Chondrocyte (in vitro differentiated cells): ENCODE measurements at regions not wholly inside any gene's neighbourhood (a gene's known extent, or its start where the extent isn't known, plus 50 kb on each side); places are given as distances from the start of the nearest gene placed in this dataset.
A peak's percentile ranks its signal among the peaks of the same experiment; 100 is the strongest.

Experiments
- DNase-seq: peaks from one replicate; pipeline ENCODE4 v3.0.0; 2021; ENCODE audit warnings: mixed read lengths, low spot score
- H3K27ac Mint-ChIP-seq: one replicate; pipeline ENCODE4 v1.8.0; 2021; ENCODE audit warnings: mild to moderate bottlenecking, moderate library complexity, mixed read lengths; ENCODE audit not compliant: unreplicated experiment
- H3K27me3 Mint-ChIP-seq: 2 replicates; pipeline ENCODE4 v1.8.0; 2021; ENCODE audit warnings: low read depth, mixed read lengths
- H3K36me3 Mint-ChIP-seq: 2 replicates; pipeline ENCODE4 v1.8.0; 2021; ENCODE audit warnings: low read depth, mixed read lengths
- H3K4me1 Mint-ChIP-seq: 2 replicates; pipeline ENCODE4 v1.8.0; 2021; ENCODE audit warnings: low read depth, mild to moderate bottlenecking, mixed read lengths
- H3K4me3 Mint-ChIP-seq: one replicate; pipeline ENCODE4 v1.8.0; 2021; ENCODE audit warnings: mild to moderate bottlenecking, moderate library complexity, mixed read lengths; ENCODE audit not compliant: unreplicated experiment
- H3K9me3 Mint-ChIP-seq: 2 replicates; pipeline ENCODE4 v1.8.0; 2021; ENCODE audit warnings: low read depth, mixed read lengths
- TF ChIP-seq, protein P1 (sequence below): fragments of 200-600 bp; sonication (generic); IDR thresholded peaks from 2 replicates; pipeline ENCODE4 v1.5.0; 2021; ENCODE audit warnings: antibody characterized with exemption, mild to moderate bottlenecking, moderate library complexity

DNA sequence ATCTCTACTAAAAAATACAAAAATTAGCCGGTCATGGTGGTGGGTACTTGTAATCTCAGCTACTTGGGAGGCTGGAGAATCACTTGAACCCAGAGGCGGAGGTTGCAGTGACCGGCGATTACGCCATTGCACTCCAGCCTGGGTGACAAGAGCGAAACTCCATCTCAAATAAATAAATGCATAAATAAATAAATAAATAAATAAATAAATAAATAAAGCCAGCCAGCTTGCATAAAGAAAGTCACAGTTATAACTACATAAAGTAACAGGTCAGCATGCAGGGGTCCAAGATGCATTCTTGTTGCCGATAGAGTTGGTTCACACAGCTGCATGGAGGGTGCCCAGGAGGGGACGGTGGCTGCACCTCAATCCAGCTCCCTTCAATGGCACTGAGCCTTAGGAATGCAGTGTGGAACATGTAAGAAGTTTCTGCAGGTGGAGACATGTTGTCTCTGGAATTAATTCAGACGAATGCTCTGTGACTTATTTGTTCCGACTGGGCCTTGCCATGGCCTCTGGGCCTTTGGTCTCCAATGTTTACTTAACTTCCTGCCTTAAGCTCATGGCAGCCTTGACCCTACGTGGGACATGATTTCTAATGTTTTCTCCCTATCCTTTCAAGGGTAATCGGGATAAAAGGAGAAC lies 159.6 kb upstream of the PRKCQ start:
- Mint-ChIP-seq H3K9me3 (no peaks in the 10 kb centered on the region), H3K36me3 (no peaks in the 10 kb centered on the region), H3K4me1 (peaks cover 20% of the 10 kb centered on the region), H3K27me3 (no peaks in the 10 kb centered on the region), H3K4me3 (no peak overlapping the region), H3K27ac (no peak overlapping the region)
- TF ChIP-seq, protein P1, sequence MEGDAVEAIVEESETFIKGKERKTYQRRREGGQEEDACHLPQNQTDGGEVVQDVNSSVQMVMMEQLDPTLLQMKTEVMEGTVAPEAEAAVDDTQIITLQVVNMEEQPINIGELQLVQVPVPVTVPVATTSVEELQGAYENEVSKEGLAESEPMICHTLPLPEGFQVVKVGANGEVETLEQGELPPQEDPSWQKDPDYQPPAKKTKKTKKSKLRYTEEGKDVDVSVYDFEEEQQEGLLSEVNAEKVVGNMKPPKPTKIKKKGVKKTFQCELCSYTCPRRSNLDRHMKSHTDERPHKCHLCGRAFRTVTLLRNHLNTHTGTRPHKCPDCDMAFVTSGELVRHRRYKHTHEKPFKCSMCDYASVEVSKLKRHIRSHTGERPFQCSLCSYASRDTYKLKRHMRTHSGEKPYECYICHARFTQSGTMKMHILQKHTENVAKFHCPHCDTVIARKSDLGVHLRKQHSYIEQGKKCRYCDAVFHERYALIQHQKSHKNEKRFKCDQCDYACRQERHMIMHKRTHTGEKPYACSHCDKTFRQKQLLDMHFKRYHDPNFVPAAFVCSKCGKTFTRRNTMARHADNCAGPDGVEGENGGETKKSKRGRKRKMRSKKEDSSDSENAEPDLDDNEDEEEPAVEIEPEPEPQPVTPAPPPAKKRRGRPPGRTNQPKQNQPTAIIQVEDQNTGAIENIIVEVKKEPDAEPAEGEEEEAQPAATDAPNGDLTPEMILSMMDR = no peak
- DNase-seq = no peak

DNA sequence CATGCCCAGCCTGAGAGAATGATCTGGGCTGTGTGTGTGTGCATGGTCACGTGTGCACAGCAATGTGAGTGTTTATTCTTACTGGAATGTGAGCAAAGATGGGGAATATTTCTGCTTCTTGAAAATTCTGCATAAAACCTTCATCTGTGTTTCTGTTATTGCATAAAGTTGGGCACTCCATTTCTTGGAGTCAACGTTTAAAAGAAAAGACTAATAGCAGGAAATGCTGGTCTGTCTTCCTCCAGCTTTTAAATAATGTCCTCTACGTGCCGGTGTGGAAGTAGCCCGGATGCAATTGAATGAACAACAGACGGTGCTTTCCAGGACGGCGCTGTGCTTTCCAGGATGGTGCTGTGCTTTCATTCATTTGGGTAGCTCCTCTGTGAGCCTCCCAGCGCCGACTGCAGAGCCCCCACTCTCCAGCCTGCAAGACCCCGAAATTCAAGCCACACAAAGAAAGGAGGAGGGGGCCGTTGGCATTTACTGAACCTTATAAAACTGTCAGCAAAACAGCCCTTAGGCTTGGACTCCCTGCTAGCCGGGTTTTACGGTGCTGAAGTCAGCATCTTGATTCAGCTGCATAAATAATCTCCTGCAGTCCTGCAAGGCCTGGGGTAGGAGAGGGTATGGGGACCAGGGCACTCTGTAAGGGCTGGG lies 158.2 kb upstream of the PRKCQ start:
- DNase-seq = no peak

DNA sequence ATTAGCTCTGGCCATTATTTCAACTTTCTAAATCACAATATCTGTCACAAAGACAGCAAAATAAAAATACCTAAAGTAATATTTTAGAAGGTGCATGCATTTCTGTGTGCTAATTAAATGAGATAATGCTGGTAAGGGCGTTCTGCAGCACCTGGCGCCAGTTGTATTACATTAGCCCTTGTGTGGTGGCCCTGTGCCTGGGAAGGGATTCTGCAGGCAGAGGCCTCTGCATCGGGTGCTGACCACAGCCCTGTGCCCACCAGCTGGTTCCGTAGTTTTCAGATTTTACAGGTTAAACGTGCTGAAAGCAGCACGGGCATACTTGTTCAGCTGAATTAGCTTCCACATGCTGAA lies 157.7 kb upstream of the PRKCQ start:
- Mint-ChIP-seq H3K9me3 (no peaks in the 10 kb centered on the region), H3K4me3 (no peak overlapping the region), H3K27me3 (peaks cover 13% of the 10 kb centered on the region), H3K27ac (no peak overlapping the region), H3K36me3 (no peaks in the 10 kb centered on the region), H3K4me1 (peaks cover 20% of the 10 kb centered on the region)
- no peak for DNase-seq
- TF ChIP-seq, protein P1 = no peak

More for the DNA sequence above, 158.2 kb upstream of the PRKCQ start:
- Mint-ChIP-seq H3K4me1 (peaks cover 20% of the 10 kb centered on the region), H3K4me3 (peak overlapping the region; percentile 26), H3K27ac (no peak overlapping the region), H3K36me3 (no peaks in the 10 kb centered on the region), H3K27me3 (peaks cover 8% of the 10 kb centered on the region), H3K9me3 (no peaks in the 10 kb centered on the region)
- TF ChIP-seq, protein P1 = no peak

DNA sequence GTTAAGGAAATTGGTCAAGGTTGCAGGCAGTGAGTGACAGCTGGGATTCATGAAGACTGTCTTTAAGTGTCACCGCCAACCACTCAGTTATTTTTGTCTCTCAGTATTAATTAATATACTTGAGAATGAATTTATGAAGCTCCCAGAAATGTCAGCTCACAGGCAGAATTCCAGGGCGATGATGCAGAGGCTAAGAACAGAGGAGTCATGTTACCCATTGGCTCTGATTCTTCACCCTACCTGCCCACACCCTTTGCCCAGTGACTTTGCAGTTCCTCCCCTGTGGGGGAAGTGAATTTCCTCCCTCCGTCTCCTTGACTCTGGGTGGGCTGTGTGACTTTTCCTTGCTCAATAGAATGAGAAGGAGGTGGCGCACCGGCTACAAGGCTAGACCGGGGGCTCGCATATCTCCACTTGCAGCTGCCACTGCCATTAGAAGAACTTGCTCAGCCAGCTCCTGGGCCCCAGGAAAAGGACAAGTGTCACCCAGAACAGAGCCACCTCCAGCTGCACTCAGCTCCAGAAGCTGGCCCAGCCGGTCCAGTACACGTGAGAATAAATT lies 157.1 kb upstream of the PRKCQ start:
- DNase-seq = no peak
- Mint-ChIP-seq H3K27ac (no peak overlapping the region), H3K4me3 (no peak overlapping the region), H3K9me3 (no peaks in the 10 kb centered on the region), H3K4me1 (peaks cover 20% of the 10 kb centered on the region), H3K36me3 (no peaks in the 10 kb centered on the region), H3K27me3 (peaks cover 13% of the 10 kb centered on the region)
- TF ChIP-seq, protein P1 = no peak

DNA sequence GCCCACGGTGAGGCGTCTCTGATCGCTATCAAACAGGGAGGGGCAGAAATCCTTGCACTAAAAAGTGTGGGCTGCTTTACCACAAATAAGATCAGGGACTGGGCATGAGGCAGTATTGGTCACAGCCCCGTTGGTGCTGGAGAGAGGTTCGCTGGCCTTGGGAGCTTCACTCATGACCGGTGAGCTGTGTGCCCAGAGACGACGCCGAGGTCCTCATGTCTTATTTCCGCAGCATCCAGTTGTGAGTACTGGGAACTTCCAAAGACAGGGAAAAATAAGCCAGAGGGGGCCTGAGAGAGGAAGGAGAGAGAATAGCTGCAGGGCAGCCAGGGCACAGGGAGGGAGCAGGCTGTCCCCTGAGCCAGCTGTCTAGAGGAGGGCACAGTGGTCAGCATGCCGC lies 154.2 kb upstream of the PRKCQ start:
- no peak overlapping the region for H3K27ac Mint-ChIP-seq
- TF ChIP-seq, protein P1 = no peak
- H3K27me3 Mint-ChIP-seq = peaks cover 13% of the 10 kb centered on the region
- no peaks in the 10 kb centered on the region for H3K36me3 Mint-ChIP-seq
- H3K9me3 Mint-ChIP-seq = no peaks in the 10 kb centered on the region
- H3K4me3 Mint-ChIP-seq = no peak overlapping the region
- no peak for DNase-seq
- H3K4me1 Mint-ChIP-seq = peaks cover 20% of the 10 kb centered on the region
